Kidney glomerular epithelial cell (primary cell): ENCODE measurements at regions not wholly inside any gene's neighbourhood (a gene's known extent, or its start where the extent isn't known, plus 50 kb on each side); places are given as distances from the start of the nearest gene placed in this dataset.
"Not testable (repeated sequence)": the region's sequence is repeated elsewhere in the genome, so short reads cannot be mapped to it uniquely, and the experiment has no call there.

ENCODE experiments used
- DNase-seq: peaks from one replicate; lab custom pipeline; 2025; lab: John Stamatoyannopoulos, UW

GRCh38 chr5:143533978-143534760 is 130.7 kb upstream of the NR3C1 start:
- DNase-seq: no peak

DNA sequence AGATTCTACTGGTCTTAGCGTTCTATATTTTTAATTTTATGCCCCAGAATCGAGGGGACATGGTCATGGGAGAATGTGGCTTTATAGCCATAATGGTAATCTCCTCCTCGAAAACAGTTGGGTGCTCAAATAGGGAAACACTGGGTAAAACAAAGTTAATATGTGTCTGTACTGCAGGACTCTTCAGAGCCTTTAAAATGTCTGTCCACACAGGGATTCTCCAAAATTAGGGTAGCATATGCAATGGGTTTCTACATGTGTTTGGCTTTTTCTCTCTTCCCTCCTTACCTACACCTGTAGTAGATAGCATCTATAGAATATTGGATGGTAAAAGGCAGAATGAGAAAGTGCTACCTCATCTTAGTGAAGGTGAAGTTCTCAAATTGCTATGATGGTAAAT is 130.0 kb upstream of the NR3C1 start:
- no peak for DNase-seq

DNA sequence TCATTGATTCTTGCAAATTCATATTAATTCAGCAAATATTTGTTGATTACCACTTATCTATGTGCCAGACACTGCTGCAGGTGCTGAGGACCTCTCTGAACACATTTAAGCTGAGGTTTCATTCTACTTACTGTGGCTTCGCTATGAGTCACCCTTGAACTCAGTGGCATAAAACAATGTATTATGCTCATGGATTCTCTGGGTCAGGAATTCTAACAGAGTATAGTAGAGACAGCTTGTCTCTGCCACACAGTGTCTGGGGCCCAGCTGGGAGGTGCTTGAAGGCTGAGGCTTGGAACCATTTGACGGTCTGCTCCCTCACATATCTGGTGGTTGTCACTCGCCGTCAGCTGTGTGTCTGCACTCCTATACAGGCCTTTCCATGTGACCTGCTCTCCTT is 124.3 kb upstream of the NR3C1 start:
- DNase-seq: peak; percentile 22

- no peak for DNase-seq
These were observed 121.7 kb upstream of the NR3C1 start for GRCh38 chr5:143525176-143525575.

DNA sequence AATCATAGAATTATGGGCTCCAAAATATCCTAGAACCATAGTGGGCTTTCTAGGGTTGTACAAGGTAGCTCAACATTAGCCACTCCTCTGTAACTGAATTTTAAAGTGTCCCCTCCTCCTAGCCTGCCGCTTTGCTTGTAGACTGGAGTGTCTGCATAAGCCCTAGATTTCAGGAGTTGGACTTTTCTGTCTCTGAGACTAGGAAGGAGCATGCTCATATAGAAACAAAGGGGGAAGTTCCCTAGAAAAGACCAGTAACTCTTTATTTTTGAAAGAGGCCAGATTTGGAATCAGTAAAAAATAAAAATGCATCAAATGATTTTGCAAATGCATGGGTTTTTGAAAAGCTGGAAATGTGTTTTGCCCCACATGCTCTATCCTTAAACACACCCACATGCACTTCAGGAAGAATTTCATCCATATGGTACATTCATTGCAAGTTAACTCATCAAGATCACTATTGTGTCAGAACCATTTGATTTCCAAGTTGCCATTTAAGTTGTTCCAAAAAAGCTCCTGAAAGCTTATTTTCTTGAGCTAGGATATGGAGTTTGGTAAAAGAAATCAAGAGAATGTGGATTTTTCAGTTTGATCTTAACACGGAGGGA is 121.0 kb upstream of the NR3C1 start:
- DNase-seq: no peak

DNA sequence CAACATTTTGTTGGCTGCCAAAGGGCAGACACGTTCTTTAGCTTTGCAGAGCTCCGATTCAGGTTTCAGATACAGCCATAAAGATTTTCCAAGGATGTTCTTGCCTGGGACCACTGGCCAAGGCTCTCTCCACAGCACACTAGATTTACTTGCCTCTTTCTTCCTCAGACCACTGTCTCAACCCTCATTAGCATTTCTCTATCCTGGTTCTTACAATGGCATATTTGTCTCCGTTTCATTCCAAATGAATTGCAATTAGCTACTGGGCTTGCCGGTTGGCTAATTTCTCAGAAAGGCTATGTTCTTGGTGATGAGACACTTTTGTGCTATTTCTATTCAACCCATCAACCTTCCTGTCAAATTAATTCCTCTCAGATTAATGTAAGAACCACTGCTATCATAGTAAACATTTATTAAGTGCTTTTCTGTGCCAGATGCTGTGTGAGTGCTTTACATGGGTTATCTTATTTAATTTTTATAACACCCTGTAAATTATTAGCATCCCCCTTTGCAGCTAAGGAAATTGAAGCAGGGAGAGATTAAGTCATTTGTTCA is 118.4 kb upstream of the NR3C1 start:
- DNase-seq: no peak

DNA sequence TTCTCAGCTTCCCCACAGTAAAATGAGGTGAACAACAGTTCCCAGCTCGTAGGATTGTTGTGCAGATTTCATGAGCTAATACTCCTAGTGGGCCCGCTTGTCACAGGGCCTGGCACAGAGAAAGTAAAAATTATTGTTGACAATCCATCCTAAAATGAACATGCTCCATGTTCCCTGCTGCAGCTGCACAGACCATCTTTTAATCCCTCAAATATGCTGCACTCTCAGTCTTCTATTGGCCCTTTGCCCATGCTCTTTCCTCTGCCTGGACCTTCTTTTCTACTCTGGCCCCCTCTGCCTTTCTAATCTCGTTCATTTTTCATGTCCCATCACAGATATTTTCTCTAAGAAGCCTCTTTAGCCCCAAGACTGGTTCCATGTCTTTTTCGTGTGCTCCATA is 117.7 kb upstream of the NR3C1 start:
- DNase-seq: no peak

DNA sequence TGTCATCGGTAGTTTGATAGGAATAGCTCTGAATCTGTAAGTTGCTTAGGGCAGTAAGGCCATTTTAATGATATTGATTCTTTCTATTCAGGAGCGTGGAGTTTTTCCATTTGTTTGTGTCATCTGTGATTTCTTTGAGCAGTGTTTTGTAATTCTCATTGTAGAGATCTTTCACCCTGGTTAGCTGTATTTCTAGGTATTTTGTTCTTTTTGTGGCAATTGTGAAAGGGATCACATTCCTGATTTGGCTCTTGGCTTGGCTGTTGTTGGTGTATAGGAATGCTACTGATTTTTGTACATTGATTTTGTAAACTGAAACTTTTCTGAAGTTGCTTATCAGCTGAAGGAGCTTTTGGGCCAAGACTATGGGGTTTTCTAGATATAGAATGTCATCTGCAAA is 115.7 kb upstream of the NR3C1 start:
- not testable (repeated sequence) for DNase-seq

DNA sequence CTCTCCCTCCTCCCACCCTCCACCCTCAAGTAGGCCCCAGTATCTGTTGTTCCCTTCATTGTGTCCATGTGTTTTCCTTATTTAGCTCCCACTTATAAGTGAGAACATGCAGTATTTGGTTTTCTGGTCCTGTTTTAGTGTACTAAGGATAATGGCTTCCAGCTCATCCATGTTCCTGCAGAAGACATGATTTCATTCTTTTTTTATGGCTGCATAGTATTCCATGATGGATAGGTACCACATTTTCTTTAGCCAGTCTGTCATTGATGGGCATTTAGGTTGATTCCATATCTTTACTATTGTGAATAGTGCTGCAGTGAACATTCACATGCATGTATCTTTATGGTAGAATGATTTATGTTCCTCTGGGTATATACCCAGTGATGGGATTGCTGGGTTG is 114.3 kb upstream of the NR3C1 start:
- DNase-seq: not testable (repeated sequence)

GRCh38 chr5:143516249-143516648 is 112.8 kb upstream of the NR3C1 start:
- no peak for DNase-seq

DNA sequence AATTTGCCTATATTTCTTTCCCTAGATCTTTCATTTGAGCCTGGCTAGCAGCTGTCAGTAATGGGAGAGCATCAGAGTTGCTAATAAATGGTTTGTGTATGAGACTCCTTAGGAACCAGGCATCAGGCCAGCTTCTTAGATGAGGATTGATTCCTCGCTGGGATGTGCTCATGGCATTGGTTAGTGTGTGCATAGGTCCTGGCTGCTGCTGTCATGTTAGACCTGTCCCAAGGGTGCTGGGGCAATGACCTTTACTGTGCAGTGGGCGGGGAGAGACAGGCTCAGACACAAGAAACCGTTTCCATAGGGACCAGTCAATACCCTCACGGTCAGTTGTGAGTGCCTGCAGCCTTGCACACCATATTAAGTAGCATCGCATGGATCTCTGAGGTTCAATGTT is 112.3 kb upstream of the NR3C1 start:
- no peak for DNase-seq

DNA sequence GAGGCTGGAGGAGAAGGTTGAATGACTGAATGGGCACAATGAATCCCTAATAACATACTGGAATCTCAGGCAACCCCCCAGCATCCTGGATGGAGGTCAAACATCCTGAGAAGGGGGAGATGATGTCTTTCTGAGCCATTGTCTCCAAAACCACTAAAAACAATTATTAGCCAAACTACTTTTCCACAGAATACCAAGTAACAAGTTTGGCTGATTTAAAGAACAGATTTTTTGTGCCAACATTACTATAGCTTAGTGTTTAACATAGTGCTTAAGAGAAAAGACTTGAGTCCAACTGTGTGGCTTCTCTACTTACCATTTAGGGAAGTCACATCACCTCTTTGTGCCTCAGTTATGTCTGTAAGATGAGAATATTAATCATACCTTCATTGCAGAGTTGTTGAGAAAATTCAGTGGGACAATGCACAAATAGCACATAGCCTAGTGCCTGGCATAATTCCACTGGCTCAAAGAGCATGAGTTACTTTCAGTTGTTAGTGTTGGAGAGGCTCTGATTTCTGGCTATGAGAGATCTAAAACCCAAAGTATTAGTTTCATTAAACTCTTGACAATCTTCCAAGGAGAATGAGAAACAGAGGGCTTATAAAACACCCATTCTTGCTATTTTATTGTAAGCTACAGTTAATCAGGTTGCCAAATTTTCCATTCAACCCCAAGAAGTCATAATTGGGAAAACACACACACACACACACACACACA is 111.3 kb upstream of the NR3C1 start:
- no peak for DNase-seq

GRCh38 chr5:143513720-143514119 is 110.2 kb upstream of the NR3C1 start:
- DNase-seq: no peak

DNA sequence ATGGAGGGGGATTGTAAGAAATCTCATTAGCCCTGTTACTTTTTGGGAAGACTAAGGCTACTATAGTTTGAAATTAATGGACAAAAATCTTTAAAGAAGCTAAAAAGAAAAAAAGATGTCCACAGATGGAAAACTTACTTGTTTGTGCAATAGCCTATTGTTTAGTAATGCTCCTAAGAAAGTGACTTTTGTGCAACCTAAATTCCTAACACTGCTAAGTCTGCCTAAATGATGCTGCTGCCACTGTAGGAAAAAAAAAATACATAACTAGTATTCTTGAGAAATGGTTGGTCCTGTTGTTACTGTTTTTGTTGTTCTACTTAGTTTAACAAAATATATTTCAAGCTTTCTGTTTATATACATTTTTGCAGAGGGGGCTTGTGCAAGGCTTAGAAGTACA is 108.2 kb upstream of the NR3C1 start:
- no peak for DNase-seq

- DNase-seq: no peak
These were observed 106.3 kb upstream of the NR3C1 start for GRCh38 chr5:143509758-143510221.

- peak; percentile 93 for DNase-seq
These were observed 103.5 kb upstream of the NR3C1 start for GRCh38 chr5:143506836-143507552.

DNA sequence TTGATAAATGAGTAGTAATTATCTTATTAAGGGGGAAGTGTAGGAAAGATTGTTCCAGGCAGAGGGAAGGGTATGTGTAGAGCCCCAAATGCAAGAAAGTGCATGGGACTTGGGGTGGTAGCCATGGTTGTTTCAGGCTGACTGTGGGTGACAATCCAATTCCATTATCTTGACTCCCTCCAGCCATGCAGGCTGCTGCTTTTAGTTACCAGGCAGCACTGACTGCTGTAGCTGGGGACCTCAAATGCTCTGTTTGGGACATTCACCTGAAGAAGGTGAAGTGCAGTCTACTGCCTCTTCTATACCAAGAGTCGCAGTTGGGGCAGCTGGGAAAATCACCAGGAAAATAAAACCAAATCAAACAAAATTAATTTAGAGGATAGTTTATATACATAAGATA is 102.4 kb upstream of the NR3C1 start:
- no peak for DNase-seq

DNA sequence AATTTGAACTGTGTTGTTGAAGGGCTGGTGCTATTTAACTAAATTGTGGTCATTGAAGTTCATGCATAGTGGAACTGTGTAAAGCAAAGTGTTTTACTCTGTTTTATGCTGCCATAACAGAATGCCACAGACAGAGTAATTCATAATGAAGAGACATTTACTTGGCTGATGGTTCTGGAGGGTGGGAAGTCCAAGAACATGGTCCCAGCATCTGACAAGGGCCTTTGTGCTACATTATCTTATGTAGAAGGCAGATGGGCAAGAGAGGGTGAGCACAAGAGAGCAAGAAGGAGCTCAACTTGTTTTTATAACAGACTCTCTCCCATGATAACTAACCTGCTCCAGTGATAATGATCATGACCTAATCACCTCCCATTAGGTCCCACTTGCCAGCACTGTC is 101.9 kb upstream of the NR3C1 start:
- no peak for DNase-seq

DNA sequence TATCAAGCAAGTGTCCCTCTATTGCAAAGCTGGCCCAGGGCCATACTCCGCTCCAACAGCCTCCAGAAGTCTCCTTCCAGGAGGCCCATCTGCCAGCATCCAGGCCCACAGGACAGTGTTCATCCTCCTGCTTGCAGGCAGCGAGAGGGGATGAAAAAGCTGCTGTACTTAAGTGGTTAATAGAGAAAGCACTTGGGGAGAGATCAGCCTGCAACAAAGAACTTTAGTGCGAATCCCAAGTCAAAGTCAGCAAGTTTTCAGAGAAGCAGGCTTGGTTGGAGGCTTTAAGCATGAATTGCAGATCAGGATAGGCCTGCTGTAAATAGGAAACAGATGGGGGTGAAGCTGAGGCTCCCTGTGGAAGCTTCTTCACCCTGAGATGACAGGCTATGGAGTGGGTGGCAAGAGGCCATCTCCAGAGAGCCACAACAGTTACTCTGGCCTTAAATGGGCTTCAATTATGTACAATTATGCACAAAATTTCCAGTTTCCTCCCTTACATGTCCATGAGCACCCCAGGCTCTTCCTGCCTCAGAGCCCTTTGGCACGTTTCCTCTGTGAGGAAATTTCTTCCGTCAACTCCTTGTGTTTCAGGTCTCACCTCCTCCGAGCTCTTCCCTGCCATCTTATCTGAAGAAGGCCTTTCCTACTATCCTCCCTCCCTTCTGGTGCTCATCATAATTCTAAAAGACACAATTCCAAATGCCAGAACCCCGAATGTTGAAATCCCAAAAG is 98.0 kb upstream of the NR3C1 start:
- no peak for DNase-seq

- no peak for DNase-seq
These were observed 96.1 kb upstream of the NR3C1 start for GRCh38 chr5:143499480-143500114.

GRCh38 chr5:143498821-143499220 is 95.3 kb upstream of the NR3C1 start:
- no peak for DNase-seq
